K562 (cell line): ENCODE measurements at regions not wholly inside any gene's neighbourhood (a gene's known extent, or its start where the extent isn't known, plus 50 kb on each side); places are given as distances from the start of the nearest gene placed in this dataset.

ENCODE experiments used
- ATAC-seq: fragments of 200-7000 bp; cut with Tn5 transposase; 3 replicates; pipeline ENCODE4 v1.9.1; 2020; ENCODE audit warnings: moderate library complexity
- BruUV-seq: library from RNA; stranded (reverse); fragments of 400-500 nt; replicated peaks from 2 replicates; lab custom pipeline; 2021; lab: Mats Ljungman, UMichigan
- CTCF ChIA-PET: fragments of 300-600 bp; formaldehyde crosslinking; extraction: SDS; loops from one replicate; lab custom pipeline; 2021; ENCODE audit warnings: low intra/inter-chr PET ratio; lab: Yijun Ruan, JAX
- POLR2A ChIA-PET: fragments of 300-600, 350-650 bp; sonication (Branson Sonifier 250); formaldehyde crosslinking; extraction: SDS; loops from one replicate; lab custom pipeline; 2021; ENCODE audit warnings: antibody characterized with exemption, inconsistent platforms; lab: Yijun Ruan, JAX
- DNase-seq, 4 experiments: peaks; one replicate each; pipeline versions ENCODE4 v3.0.0 to v3.0.0-alpha.2; 2011 to 2018; ENCODE audit warnings: low spot score in 3 of 4, mixed read lengths in 3 of 4; ENCODE audit errors: extremely low read depth in 1 of 4
- FAIRE-seq: peaks from 2 replicates; lab custom pipeline; 2011; peaks lifted over from hg19 to GRCh38; lab: Jason Lieb, UNC
- H2AFZ ChIP-seq: 2 replicates; pipeline ENCODE4 v1.6.0; 2011; ENCODE audit warnings: low read depth, low read length, control low read depth, inconsistent platforms
- H3K27ac ChIP-seq: fragments of 200-600 bp; 3 replicates; pipeline ENCODE4 v1.8.0; 2011; ENCODE audit warnings: low read depth, mild to moderate bottlenecking, control low read depth, inconsistent platforms, low read length, moderate library complexity, mixed read lengths; ENCODE audit errors: extremely low read depth
- H3K27me3 ChIP-seq, 2 experiments: fragments of 300-600 bp in 1 of 2; 2 replicates in 1 of 2; 3 replicates in 1 of 2; pipeline versions ENCODE4 v1.6.0 to v1.8.0; 2011; ENCODE audit warnings: inconsistent platforms in 2 of 2, low read length in 2 of 2, mild to moderate bottlenecking in 1 of 2, mixed read lengths in 1 of 2, moderate library complexity in 1 of 2; ENCODE audit not compliant: control insufficient read depth in 2 of 2, insufficient read depth in 2 of 2
- H3K36me3 ChIP-seq: fragments of 300-600 bp; 3 replicates; pipeline ENCODE4 v1.8.0; 2011; ENCODE audit warnings: mild to moderate bottlenecking, low read length, inconsistent platforms; ENCODE audit not compliant: control insufficient read depth, insufficient read depth
- H3K4me1 ChIP-seq, 2 experiments: fragments of 200-600 bp in 1 of 2; replicated peaks in 1 of 2; 2 replicates in 1 of 2; 3 replicates in 1 of 2; pipeline versions ENCODE4 v1.5.1 to v1.8.0; 2011; ENCODE audit warnings: inconsistent platforms in 2 of 2, low read length in 2 of 2, mild to moderate bottlenecking in 1 of 2, mixed read lengths in 1 of 2, moderate library complexity in 1 of 2; ENCODE audit not compliant: control insufficient read depth in 2 of 2, insufficient read depth in 2 of 2
- H3K4me2 ChIP-seq: 2 replicates; pipeline ENCODE4 v1.6.1; 2011; ENCODE audit warnings: low read length, control low read depth, inconsistent platforms, mixed read lengths; ENCODE audit not compliant: insufficient read depth
- H3K4me3 ChIP-seq: fragments of 200-600 bp; sonication (generic), shearing (Covaris generic); 2 replicates; pipeline ENCODE4 v1.5.1; 2016; ENCODE audit warnings: control low read depth, inconsistent platforms
- H3K79me2 ChIP-seq: fragments of 200-600 bp; 3 replicates; pipeline ENCODE4 v1.8.0; 2011; ENCODE audit warnings: low read length, inconsistent platforms; ENCODE audit not compliant: control insufficient read depth, insufficient read depth
- H3K9ac ChIP-seq, 2 experiments: 2 replicates each; pipeline versions ENCODE4 v1.6.0 to v1.6.1; 2011; ENCODE audit warnings: low read depth in 2 of 2, low read length in 2 of 2, control low read depth in 1 of 2, inconsistent platforms in 1 of 2, mild to moderate bottlenecking in 1 of 2, mixed read lengths in 1 of 2; ENCODE audit not compliant: insufficient read depth in 1 of 2
- H3K9me1 ChIP-seq: one replicate; pipeline ENCODE4 v1.6.0; 2011; ENCODE audit warnings: inconsistent platforms, mild to moderate bottlenecking, low read length, moderate library complexity; ENCODE audit not compliant: control insufficient read depth, insufficient read depth
- H3K9me3 ChIP-seq: replicated peaks from 2 replicates; pipeline ENCODE4 v1.5.1; 2011; ENCODE audit warnings: low read depth, low read length, inconsistent platforms; ENCODE audit not compliant: control insufficient read depth, insufficient read depth
- H4K20me1 ChIP-seq: replicated peaks from 2 replicates; pipeline ENCODE4 v1.6.1; 2011; ENCODE audit warnings: low read length, inconsistent platforms, mixed read lengths; ENCODE audit not compliant: control insufficient read depth, insufficient read depth
- CAMTA2 ChIP-seq: fragments of 250-450 bp; sonication (Bioruptor Pico); conservative IDR thresholded peaks from 2 replicates; pipeline ENCODE4 v1.5.1; 2022
- IRF1 ChIP-seq: sonication (generic); formaldehyde crosslinking; IDR thresholded peaks from 2 replicates; pipeline ENCODE4 v1.8.0; 2022; ENCODE audit warnings: missing genetic modification reagents, mild to moderate bottlenecking, borderline replicate concordance
- NFE2L1 ChIP-seq: fragments of 450-650 bp; IDR thresholded peaks from 2 replicates; pipeline ENCODE4 v1.6.1; 2016; ENCODE audit warnings: missing genetic modification characterization, low read depth, mild to moderate bottlenecking, missing compliant biosample characterization, moderate library complexity, borderline replicate concordance
- RHOXF2B ChIP-seq: fragments of 250-450 bp; sonication (Bioruptor Pico); conservative IDR thresholded peaks from 2 replicates; pipeline ENCODE4 v1.5.1; 2021
- ZNF655 ChIP-seq: fragments of 250-450 bp; sonication (Bioruptor Pico); IDR thresholded peaks from 2 replicates; pipeline ENCODE4 v1.5.0; 2021
- WGBS: fragments of 100-300 bp; shearing (Covaris generic); methylation state at CpG from one replicate; pipeline ENCODE4 v1.1.6; 2016; ENCODE audit warnings: low coverage, mixed read lengths; ENCODE audit not compliant: insufficient coverage; ENCODE audit errors: missing lambda C conversion rate; 5-methylcytosine and 5-hydroxymethylcytosine counted together
- in situ Hi-C: fragments of 300-500 bp; cut with MboI; formaldehyde crosslinking; loops from 4 replicates; pipeline ENCODE4 v1.15.0; 2018; ENCODE audit warnings: inconsistent platforms, mixed read lengths
- intact Hi-C: fragments of 100-400 bp; cut with micrococcal nuclease; formaldehyde crosslinking; loops from 2 replicates; pipeline ENCODE4 v1.14.2; 2022

- no TSS peak for BruUV-seq
- no peak for TF ChIP-seq CAMTA2 (CRISPR knock-in tag)
- TF ChIP-seq RHOXF2B (CRISPR knock-in tag), result no peak
- no peak for TF ChIP-seq ZNF655
- no peak for TF ChIP-seq IRF1 (CRISPR knock-in tag)
- TF ChIP-seq NFE2L1 (tag), result no peak
- ChIA-PET CTCF (no interaction called here), POLR2A (no interaction called here)
- no peaks in the 10 kb centered on the region for H3K9me3 ChIP-seq
- no peaks in the 10 kb centered on the region for H3K4me1 ChIP-seq
- no peaks in the 10 kb centered on the region for H3K9me1 ChIP-seq
- DNase-seq, result no peak
- H3K9ac ChIP-seq, result no peak overlapping the region
- no peak overlapping the region for H3K4me3 ChIP-seq
- ATAC-seq, result no peak
- no peak overlapping the region for H2AFZ ChIP-seq
- no peaks in the 10 kb centered on the region for H4K20me1 ChIP-seq
- FAIRE-seq, result no peak
- in situ Hi-C loops, result no loop called here
- 0% methylated on average over 4 of the region's 4 CpGs for WGBS
- H3K79me2 ChIP-seq, result no peaks in the 10 kb centered on the region
- intact Hi-C loops, result no loop called here
- no peak overlapping the region for H3K4me2 ChIP-seq
- no peaks in the 10 kb centered on the region for H3K36me3 ChIP-seq
- H3K27me3 ChIP-seq, result no peaks in the 10 kb centered on the region
- H3K27ac ChIP-seq, result no peak overlapping the region
These were observed 111.1 kb upstream of the NPY start for GRCh38 chr7:24172856-24173255.
